ENCODE measurements at regions not wholly inside any gene's neighbourhood (a gene's known extent, or its start where the extent isn't known, plus 50 kb on each side); places are given as distances from the start of the nearest gene placed in this dataset.

DNA sequence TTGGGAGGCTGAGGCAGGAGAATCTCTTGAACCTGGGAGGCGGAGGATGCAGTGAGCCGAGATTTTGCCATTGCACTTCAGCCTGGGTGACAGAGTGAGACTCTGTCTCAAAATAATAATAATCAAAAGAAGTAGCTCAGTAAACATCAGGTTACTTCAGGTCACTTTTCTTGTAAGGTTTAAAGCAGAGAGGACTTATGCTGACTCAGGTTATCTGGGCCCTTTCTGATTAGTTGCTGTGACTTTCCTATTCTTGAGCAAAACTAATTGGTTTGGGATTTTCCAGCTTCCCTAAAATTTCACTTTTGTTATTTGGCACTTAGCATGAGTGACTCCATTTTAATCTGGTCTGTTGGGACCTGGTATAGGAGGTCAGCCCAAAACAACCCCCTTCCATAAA is 812.9 kb downstream of the NLGN4X start:
- TF ChIP-seq, protein P1, sequence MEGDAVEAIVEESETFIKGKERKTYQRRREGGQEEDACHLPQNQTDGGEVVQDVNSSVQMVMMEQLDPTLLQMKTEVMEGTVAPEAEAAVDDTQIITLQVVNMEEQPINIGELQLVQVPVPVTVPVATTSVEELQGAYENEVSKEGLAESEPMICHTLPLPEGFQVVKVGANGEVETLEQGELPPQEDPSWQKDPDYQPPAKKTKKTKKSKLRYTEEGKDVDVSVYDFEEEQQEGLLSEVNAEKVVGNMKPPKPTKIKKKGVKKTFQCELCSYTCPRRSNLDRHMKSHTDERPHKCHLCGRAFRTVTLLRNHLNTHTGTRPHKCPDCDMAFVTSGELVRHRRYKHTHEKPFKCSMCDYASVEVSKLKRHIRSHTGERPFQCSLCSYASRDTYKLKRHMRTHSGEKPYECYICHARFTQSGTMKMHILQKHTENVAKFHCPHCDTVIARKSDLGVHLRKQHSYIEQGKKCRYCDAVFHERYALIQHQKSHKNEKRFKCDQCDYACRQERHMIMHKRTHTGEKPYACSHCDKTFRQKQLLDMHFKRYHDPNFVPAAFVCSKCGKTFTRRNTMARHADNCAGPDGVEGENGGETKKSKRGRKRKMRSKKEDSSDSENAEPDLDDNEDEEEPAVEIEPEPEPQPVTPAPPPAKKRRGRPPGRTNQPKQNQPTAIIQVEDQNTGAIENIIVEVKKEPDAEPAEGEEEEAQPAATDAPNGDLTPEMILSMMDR (optimal IDR thresholded peaks at IDR 0.05 in 1 of 3, IDR thresholded peaks at IDR 0.05 in 1 of 3, conservative IDR thresholded peaks at IDR 0.05 in 1 of 3; ENCODE audit: extremely low read depth in 1 of 3, insufficient read depth in 2 of 3, low read length in 3 of 3), result no peak
- TF ChIP-seq EZH2 (IDR thresholded peaks at IDR 0.05; ENCODE audit: low read length), result no peak
